ENCODE measurements at regions not wholly inside any gene's neighbourhood (a gene's known extent, or its start where the extent isn't known, plus 50 kb on each side); places are given as distances from the start of the nearest gene placed in this dataset.

DNA sequence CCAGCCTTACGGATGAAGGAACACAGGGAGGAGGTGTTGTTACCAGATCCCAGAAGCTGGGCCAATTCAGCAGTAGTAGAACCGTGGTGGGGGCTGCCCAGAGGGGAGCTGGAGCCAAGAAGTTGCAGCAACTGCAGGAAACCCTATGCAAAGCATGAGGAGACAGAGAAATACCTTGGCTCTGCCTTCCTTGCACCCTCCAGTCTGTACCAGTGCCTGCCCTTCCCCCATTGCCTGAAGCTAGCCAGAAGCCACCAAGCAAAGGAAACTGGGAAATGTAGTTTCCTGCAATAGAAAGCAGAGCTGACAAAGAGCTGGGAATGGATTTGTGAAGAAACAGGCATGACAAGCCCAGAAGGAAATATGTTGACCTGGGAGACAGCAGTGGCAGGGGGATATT lies 108.7 kb upstream of the FUNDC1 start:
- 77% methylated on average over 2 of the region's 2 CpGs for WGBS
- Histone ChIP-seq H3K27me3 (ENCODE audit: control insufficient read depth in 2 of 2, insufficient read depth in 1 of 2, low read length in 1 of 2) (no peaks in the 10 kb centered on the region), H3K36me3 (ENCODE audit: control insufficient read depth in 2 of 2, insufficient read depth in 2 of 2, low read length in 1 of 2) (no peaks in the 10 kb centered on the region), H3K4me1 (ENCODE audit: control insufficient read depth in 2 of 2, insufficient read depth in 2 of 2, low read length in 2 of 2) (no peaks in the 10 kb centered on the region), H3K27ac (ENCODE audit: low read depth in 1 of 2, low read length in 1 of 2) (no peak overlapping the region), H3K9me3 (ENCODE audit: control insufficient read depth in 2 of 2, insufficient read depth in 1 of 2, low read length in 1 of 2) (no peaks in the 10 kb centered on the region), H3K4me3 (ENCODE audit: low read length in 2 of 2) (no peak overlapping the region)
- no peak for DNase-seq (ENCODE audit: low read depth in 6 of 9, low spot score in 9 of 9)

GRCh38 chrX:44643723-44644122 lies 101.1 kb upstream of the FUNDC1 start:
- WGBS, result 94% methylated on average over 5 of the region's 5 CpGs
- H3K27ac ChIP-seq (ENCODE audit: low read depth in 1 of 2, low read length in 1 of 2), result no peak overlapping the region
- H3K9me3 ChIP-seq (ENCODE audit: control insufficient read depth in 2 of 2, insufficient read depth in 1 of 2, low read length in 1 of 2), result no peaks in the 10 kb centered on the region
- no peaks in the 10 kb centered on the region for H3K27me3 ChIP-seq (ENCODE audit: control insufficient read depth in 2 of 2, insufficient read depth in 1 of 2, low read length in 1 of 2)
- no peak overlapping the region for H3K4me3 ChIP-seq (ENCODE audit: low read length in 2 of 2)
- DNase-seq (ENCODE audit: low read depth in 6 of 9, low spot score in 9 of 9), result no peak
- no peaks in the 10 kb centered on the region for H3K36me3 ChIP-seq (ENCODE audit: control insufficient read depth in 2 of 2, insufficient read depth in 2 of 2, low read length in 1 of 2)
- H3K4me1 ChIP-seq (ENCODE audit: control insufficient read depth in 2 of 2, insufficient read depth in 2 of 2, low read length in 2 of 2), result no peaks in the 10 kb centered on the region

GRCh38 chrX:44637282-44637681 lies 94.6 kb upstream of the FUNDC1 start:
- DNase-seq (ENCODE audit: low read depth in 6 of 9, low spot score in 9 of 9), result no peak
- no peaks in the 10 kb centered on the region for H3K4me1 ChIP-seq (ENCODE audit: control insufficient read depth in 2 of 2, insufficient read depth in 2 of 2, low read length in 2 of 2)
- no peaks in the 10 kb centered on the region for H3K27me3 ChIP-seq (ENCODE audit: control insufficient read depth in 2 of 2, insufficient read depth in 1 of 2, low read length in 1 of 2)
- 50% methylated on average over 1 of the region's 1 CpG for WGBS
- no peak overlapping the region for H3K27ac ChIP-seq (ENCODE audit: low read depth in 1 of 2, low read length in 1 of 2)
- no peak overlapping the region for H3K4me3 ChIP-seq (ENCODE audit: low read length in 2 of 2)
- no peaks in the 10 kb centered on the region for H3K36me3 ChIP-seq (ENCODE audit: control insufficient read depth in 2 of 2, insufficient read depth in 2 of 2, low read length in 1 of 2)
- no peaks in the 10 kb centered on the region for H3K9me3 ChIP-seq (ENCODE audit: control insufficient read depth in 2 of 2, insufficient read depth in 1 of 2, low read length in 1 of 2)

GRCh38 chrX:44621078-44621477 lies 78.4 kb upstream of the FUNDC1 start:
- no peak overlapping the region for H3K4me3 ChIP-seq (ENCODE audit: low read length in 2 of 2)
- H3K36me3 ChIP-seq (ENCODE audit: control insufficient read depth in 2 of 2, insufficient read depth in 2 of 2, low read length in 1 of 2), result no peaks in the 10 kb centered on the region
- H3K9me3 ChIP-seq (ENCODE audit: control insufficient read depth in 2 of 2, insufficient read depth in 1 of 2, low read length in 1 of 2), result no peaks in the 10 kb centered on the region
- H3K27ac ChIP-seq (ENCODE audit: low read depth in 1 of 2, low read length in 1 of 2), result no peak overlapping the region
- no peak for DNase-seq (ENCODE audit: low read depth in 6 of 9, low spot score in 9 of 9)
- no peaks in the 10 kb centered on the region for H3K27me3 ChIP-seq (ENCODE audit: control insufficient read depth in 2 of 2, insufficient read depth in 1 of 2, low read length in 1 of 2)
- 51% methylated on average over 4 of the region's 4 CpGs for WGBS
- H3K4me1 ChIP-seq (ENCODE audit: control insufficient read depth in 2 of 2, insufficient read depth in 2 of 2, low read length in 2 of 2), result no peaks in the 10 kb centered on the region

GRCh38 chrX:44619039-44619438 lies 76.4 kb upstream of the FUNDC1 start:
- 73% methylated on average over 4 of the region's 4 CpGs for WGBS

DNA sequence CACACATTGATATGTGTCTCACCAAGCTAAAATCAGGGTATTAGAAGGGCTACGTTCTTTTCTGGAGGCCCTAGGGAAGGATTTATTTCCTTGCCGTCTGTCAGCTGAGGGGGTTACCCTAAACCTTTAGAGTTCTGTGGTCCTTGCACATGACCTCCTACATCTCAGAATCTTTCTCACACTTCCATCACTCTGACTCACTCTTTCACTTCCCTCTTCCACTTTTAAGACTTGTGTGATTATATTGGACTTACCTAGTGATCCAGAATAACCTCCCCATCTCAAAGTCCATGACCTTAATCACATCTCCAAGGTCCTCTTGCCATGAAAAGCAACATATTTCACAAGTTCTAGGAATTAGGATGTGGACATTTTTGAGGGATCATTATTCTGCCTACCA lies 53.6 kb upstream of the FUNDC1 start:
- H3K9me3 ChIP-seq (ENCODE audit: control insufficient read depth in 2 of 2, insufficient read depth in 1 of 2, low read length in 1 of 2), result no peaks in the 10 kb centered on the region
- WGBS, result 94% methylated on average over 2 of the region's 2 CpGs
- no peaks in the 10 kb centered on the region for H3K36me3 ChIP-seq (ENCODE audit: control insufficient read depth in 2 of 2, insufficient read depth in 2 of 2, low read length in 1 of 2)
- H3K4me3 ChIP-seq (ENCODE audit: low read length in 2 of 2), result no peak overlapping the region
- no peaks in the 10 kb centered on the region for H3K27me3 ChIP-seq (ENCODE audit: control insufficient read depth in 2 of 2, insufficient read depth in 1 of 2, low read length in 1 of 2)
- no peak overlapping the region for H3K27ac ChIP-seq (ENCODE audit: low read depth in 1 of 2, low read length in 1 of 2)
- H3K4me1 ChIP-seq (ENCODE audit: control insufficient read depth in 2 of 2, insufficient read depth in 2 of 2, low read length in 2 of 2), result no peaks in the 10 kb centered on the region
- no peak for DNase-seq (ENCODE audit: low read depth in 6 of 9, low spot score in 9 of 9)

More at GRCh38 chrX:44619039-44619438, 76.4 kb upstream of the FUNDC1 start:
- no peaks in the 10 kb centered on the region for H3K27me3 ChIP-seq (ENCODE audit: control insufficient read depth in 2 of 2, insufficient read depth in 1 of 2, low read length in 1 of 2)
- H3K4me1 ChIP-seq (ENCODE audit: control insufficient read depth in 2 of 2, insufficient read depth in 2 of 2, low read length in 2 of 2), result no peaks in the 10 kb centered on the region
- DNase-seq (ENCODE audit: low read depth in 6 of 9, low spot score in 9 of 9), result no peak
- no peak overlapping the region for H3K27ac ChIP-seq (ENCODE audit: low read depth in 1 of 2, low read length in 1 of 2)
- H3K9me3 ChIP-seq (ENCODE audit: control insufficient read depth in 2 of 2, insufficient read depth in 1 of 2, low read length in 1 of 2), result no peaks in the 10 kb centered on the region
- no peak overlapping the region for H3K4me3 ChIP-seq (ENCODE audit: low read length in 2 of 2)
- H3K36me3 ChIP-seq (ENCODE audit: control insufficient read depth in 2 of 2, insufficient read depth in 2 of 2, low read length in 1 of 2), result no peaks in the 10 kb centered on the region
